ENCODE measurements at regions not wholly inside any gene's neighbourhood (a gene's known extent, or its start where the extent isn't known, plus 50 kb on each side); places are given as distances from the start of the nearest gene placed in this dataset.

- Mint-ChIP-seq H3K27me3 (ENCODE audit: low read depth) (no peaks in the 10 kb centered on the region), H3K36me3 (ENCODE audit: insufficient read depth in 1 of 3, low read depth in 3 of 3) (peaks cover 5 to 13% (median 8%) of the 10 kb centered on the region in 3 experiments), H3K27ac (no peak overlapping the region), H3K4me1 (peaks cover 4 to 7% of the 10 kb centered on the region in 2 experiments), H3K9me3 (peaks cover 6 to 7% of the 10 kb centered on the region in 2 experiments; a peak in 4 of 5 replicates), H3K4me3 (no peak overlapping the region)
- Histone ChIP-seq H3K9ac (ENCODE audit: extremely low read depth, insufficient read length, low read length) (no peak overlapping the region), H3K18ac (ENCODE audit: insufficient read length, low read depth, low read length) (no peak overlapping the region), H3K4ac (ENCODE audit: low read depth, low read length) (no peak overlapping the region), H3K56ac (ENCODE audit: insufficient read length, low read depth, low read length) (no peak overlapping the region), H3K27me3 (ENCODE audit: insufficient read depth, low read length) (no peaks in the 10 kb centered on the region), H3K23ac (ENCODE audit: insufficient read length, low read depth, low read length) (no peak overlapping the region), H4K5ac (ENCODE audit: insufficient read length, low read depth, low read length) (no peak overlapping the region), H3K79me2 (ENCODE audit: insufficient read depth, low read length) (no peaks in the 10 kb centered on the region), H2BK15ac (ENCODE audit: low read depth, low read length) (no peak overlapping the region), H2BK120ac (ENCODE audit: low read depth, low read length, poor library complexity, severe bottlenecking) (no peak overlapping the region), H3K14ac (ENCODE audit: insufficient read depth, low read length) (no peak overlapping the region), H2AFZ (ENCODE audit: low read length) (no peak overlapping the region), H3K4me1 (ENCODE audit: insufficient read depth, low read length) (no peaks in the 10 kb centered on the region), H2BK20ac (ENCODE audit: low read depth, low read length, poor library complexity, severe bottlenecking) (no peak overlapping the region), H2BK5ac (ENCODE audit: insufficient read length, low read length) (no peak overlapping the region), H2AK5ac (ENCODE audit: insufficient read length, low read length) (no peak overlapping the region), H2BK12ac (ENCODE audit: insufficient read length, low read depth, low read length) (no peak overlapping the region), H3K27ac (ENCODE audit: insufficient read length, low read depth, low read length) (no peak overlapping the region), H3T11ph (ENCODE audit: low read length) (no peak overlapping the region), H4K20me1 (ENCODE audit: control insufficient read depth, insufficient read depth, insufficient read length) (no peaks in the 10 kb centered on the region), H3K9me3 (ENCODE audit: control insufficient read depth, low read depth, low read length) (no peaks in the 10 kb centered on the region), H3K4me2 (ENCODE audit: insufficient read depth, insufficient read length, low read length) (no peak overlapping the region), H3K23me2 (ENCODE audit: insufficient read length, low read depth, low read length, poor library complexity, severe bottlenecking) (no peaks in the 10 kb centered on the region), H4K8ac (replicated peaks; ENCODE audit: insufficient read length, low read depth, low read length) (no peak overlapping the region), H3K79me1 (ENCODE audit: insufficient read depth, low read depth, low read length, poor library complexity, severe bottlenecking) (no peaks in the 10 kb centered on the region), H4K91ac (ENCODE audit: insufficient read length, low read depth, low read length) (no peak overlapping the region)
- WGBS (ENCODE audit: extremely low coverage, insufficient read length, low lambda C conversion rate), result no CpG with 5 or more reads among the region's 5 CpGs
- TF ChIP-seq CTCF (conservative IDR thresholded peaks at IDR 0.05), result no peak
- no peak for DNase-seq
These were observed 63.0 kb downstream of the MEX3B start for GRCh38 chr15:81982808-81983207.

All from H9 (cell line).